ENCODE measurements at regions not wholly inside any gene's neighbourhood (a gene's known extent, or its start where the extent isn't known, plus 50 kb on each side); places are given as distances from the start of the nearest gene placed in this dataset.
"Not testable (repeated sequence)": the region's sequence is repeated elsewhere in the genome, so short reads cannot be mapped to it uniquely, and the experiment has no call there.

DNA sequence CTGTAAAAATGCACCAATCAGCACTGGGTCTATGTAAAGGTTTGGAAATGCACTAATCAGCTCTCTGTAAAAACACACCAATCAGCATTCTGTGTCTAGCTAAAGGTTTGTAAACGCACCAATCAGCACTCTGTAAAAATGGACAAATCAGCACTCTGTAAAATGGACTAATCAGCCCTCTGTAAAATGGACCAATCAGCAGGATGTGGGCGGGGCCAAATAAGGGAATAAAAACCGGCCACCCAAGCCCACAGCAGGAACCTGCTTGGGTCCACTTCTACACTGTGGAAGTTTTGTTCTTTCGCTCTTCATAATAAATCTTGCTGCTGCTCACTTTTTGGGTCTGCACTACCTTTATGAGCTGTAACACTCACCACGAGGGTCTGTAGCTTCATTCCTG is 101.0 kb downstream of the SMC2 start:
- not testable (repeated sequence) for H3K4me1 ChIP-seq (ENCODE audit: control insufficient read depth in 5 of 5, insufficient read depth in 5 of 5, low read length in 5 of 5); H3K27ac ChIP-seq (ENCODE audit: low read depth in 1 of 2, low read length in 1 of 2); H3K9me3 ChIP-seq (ENCODE audit: control insufficient read depth in 4 of 4, insufficient read depth in 3 of 4, low read length in 3 of 4); H3K36me3 ChIP-seq (ENCODE audit: control insufficient read depth in 4 of 4, insufficient read depth in 4 of 4, low read length in 4 of 4); H3K4me3 ChIP-seq; ATAC-seq (ENCODE audit: insufficient read depth, low FRiP score); H3K27me3 ChIP-seq (ENCODE audit: control insufficient read depth in 3 of 3, insufficient read depth in 3 of 3, low read length in 2 of 3); DNase-seq; H3K9ac ChIP-seq (ENCODE audit: insufficient read depth in 1 of 2, low read length in 2 of 2)
- WGBS, 2 donors: 89 to 92% methylated on average over 5 of the region's 5 CpGs

DNA sequence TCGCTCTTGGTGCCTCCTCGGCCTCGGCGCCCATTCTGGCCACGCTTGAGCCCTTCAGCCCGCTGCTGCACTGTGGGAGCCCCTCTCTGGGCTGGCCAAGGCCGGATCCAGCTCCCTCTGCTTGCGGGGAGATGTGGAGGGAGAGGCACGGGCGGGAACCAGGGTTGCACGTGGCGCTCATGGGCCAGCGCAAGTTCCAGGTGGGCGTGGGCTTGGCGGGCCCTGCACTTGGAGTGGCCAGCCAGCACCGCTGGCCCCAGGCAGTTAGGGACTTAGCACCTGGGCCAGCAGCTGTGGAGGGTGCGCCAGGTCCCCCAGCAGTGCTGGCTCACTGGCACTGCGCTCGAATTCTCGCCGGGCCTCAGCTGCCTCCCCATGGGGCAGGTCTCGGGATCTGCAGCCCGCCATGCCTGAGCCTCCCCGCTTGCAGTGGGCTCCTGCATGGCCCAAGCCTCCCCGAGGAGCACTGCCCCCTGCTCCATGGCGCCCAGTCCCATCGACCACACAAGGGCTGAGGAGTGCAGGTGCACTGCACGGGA is 106.4 kb downstream of the SMC2 start:
- H3K9me3 ChIP-seq (ENCODE audit: control insufficient read depth in 4 of 4, insufficient read depth in 3 of 4, low read length in 3 of 4): no peaks in the 10 kb centered on the region
- no peak overlapping the region for H3K9ac ChIP-seq (ENCODE audit: insufficient read depth in 1 of 2, low read length in 2 of 2)
- no peaks in the 10 kb centered on the region for H3K36me3 ChIP-seq (ENCODE audit: control insufficient read depth in 4 of 4, insufficient read depth in 4 of 4, low read length in 4 of 4)
- TF ChIP-seq, protein P1, sequence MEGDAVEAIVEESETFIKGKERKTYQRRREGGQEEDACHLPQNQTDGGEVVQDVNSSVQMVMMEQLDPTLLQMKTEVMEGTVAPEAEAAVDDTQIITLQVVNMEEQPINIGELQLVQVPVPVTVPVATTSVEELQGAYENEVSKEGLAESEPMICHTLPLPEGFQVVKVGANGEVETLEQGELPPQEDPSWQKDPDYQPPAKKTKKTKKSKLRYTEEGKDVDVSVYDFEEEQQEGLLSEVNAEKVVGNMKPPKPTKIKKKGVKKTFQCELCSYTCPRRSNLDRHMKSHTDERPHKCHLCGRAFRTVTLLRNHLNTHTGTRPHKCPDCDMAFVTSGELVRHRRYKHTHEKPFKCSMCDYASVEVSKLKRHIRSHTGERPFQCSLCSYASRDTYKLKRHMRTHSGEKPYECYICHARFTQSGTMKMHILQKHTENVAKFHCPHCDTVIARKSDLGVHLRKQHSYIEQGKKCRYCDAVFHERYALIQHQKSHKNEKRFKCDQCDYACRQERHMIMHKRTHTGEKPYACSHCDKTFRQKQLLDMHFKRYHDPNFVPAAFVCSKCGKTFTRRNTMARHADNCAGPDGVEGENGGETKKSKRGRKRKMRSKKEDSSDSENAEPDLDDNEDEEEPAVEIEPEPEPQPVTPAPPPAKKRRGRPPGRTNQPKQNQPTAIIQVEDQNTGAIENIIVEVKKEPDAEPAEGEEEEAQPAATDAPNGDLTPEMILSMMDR (IDR thresholded peaks at IDR 0.05; ENCODE audit: control extremely low read depth, extremely low read depth): no peak
- 91 to 92% methylated on average over 28 of the region's 28 CpGs for WGBS, 2 donors
- H3K4me3 ChIP-seq: no peak overlapping the region
- H3K27ac ChIP-seq (ENCODE audit: low read depth in 1 of 2, low read length in 1 of 2): no peak overlapping the region
- H3K4me1 ChIP-seq (ENCODE audit: control insufficient read depth in 5 of 5, insufficient read depth in 5 of 5, low read length in 5 of 5): no peaks in the 10 kb centered on the region
- no peak for DNase-seq
- no peak for ATAC-seq (ENCODE audit: insufficient read depth, low FRiP score)
- no peaks in the 10 kb centered on the region for H3K27me3 ChIP-seq (ENCODE audit: control insufficient read depth in 3 of 3, insufficient read depth in 3 of 3, low read length in 2 of 3)

DNA sequence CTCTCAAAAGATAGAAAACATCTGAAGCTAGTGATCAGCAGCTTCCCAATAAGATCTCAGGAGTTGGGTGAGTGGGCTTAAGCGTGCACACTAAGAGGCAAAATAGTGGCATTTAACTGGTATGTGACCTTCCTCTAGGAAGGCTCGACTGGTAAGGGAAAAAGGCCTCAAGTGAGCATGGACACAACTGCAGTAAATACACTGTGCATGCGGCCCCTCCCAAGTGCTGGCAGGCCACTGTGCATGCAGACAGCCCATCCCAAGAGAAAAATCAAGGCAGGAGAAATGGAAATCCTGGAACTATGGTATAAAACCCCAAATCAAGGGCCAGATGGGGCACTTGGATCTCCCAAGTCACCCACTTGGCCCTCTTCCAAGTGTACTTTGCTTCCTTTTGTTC is 112.7 kb downstream of the SMC2 start:
- no peak overlapping the region for H3K9ac ChIP-seq (ENCODE audit: insufficient read depth in 1 of 2, low read length in 2 of 2)
- no peaks in the 10 kb centered on the region for H3K9me3 ChIP-seq (ENCODE audit: control insufficient read depth in 4 of 4, insufficient read depth in 3 of 4, low read length in 3 of 4)
- ATAC-seq (ENCODE audit: insufficient read depth, low FRiP score) (no peak), DNase-seq (no peak)
- WGBS, 2 donors: 82 to 91% methylated on average over 3 of the region's 3 CpGs
- no peaks in the 10 kb centered on the region for H3K4me1 ChIP-seq (ENCODE audit: control insufficient read depth in 5 of 5, insufficient read depth in 5 of 5, low read length in 5 of 5)
- H3K36me3 ChIP-seq (ENCODE audit: control insufficient read depth in 4 of 4, insufficient read depth in 4 of 4, low read length in 4 of 4): no peaks in the 10 kb centered on the region
- no peak overlapping the region for H3K4me3 ChIP-seq
- no peaks in the 10 kb centered on the region for H3K27me3 ChIP-seq (ENCODE audit: control insufficient read depth in 3 of 3, insufficient read depth in 3 of 3, low read length in 2 of 3)
- no peak overlapping the region for H3K27ac ChIP-seq (ENCODE audit: low read depth in 1 of 2, low read length in 1 of 2)
- TF ChIP-seq, protein P1 (IDR thresholded peaks at IDR 0.05; ENCODE audit: control extremely low read depth, extremely low read depth): no peak

DNA sequence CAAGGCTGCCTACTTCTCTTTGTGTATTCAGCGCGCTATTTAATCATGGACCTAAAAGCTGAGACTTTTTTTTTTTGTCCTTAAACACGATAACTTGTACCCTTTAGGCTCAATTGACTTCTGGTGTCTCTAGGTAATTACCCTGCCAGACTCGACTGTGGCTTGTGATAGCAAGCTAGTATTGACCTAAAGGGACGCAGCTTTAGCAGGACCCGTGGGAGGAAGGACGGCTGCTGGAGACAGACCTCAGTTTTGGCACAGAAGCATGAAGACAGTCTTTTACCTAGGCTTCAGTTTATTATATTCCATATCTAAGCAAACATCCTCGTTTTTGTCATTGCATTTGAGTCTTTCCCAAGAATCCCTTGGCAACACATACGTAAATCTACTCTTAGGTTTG is 115.3 kb downstream of the SMC2 start:
- Histone ChIP-seq H3K27me3 (ENCODE audit: control insufficient read depth in 3 of 3, insufficient read depth in 3 of 3, low read length in 2 of 3) (no peaks in the 10 kb centered on the region), H3K4me1 (ENCODE audit: control insufficient read depth in 5 of 5, insufficient read depth in 5 of 5, low read length in 5 of 5) (no peaks in the 10 kb centered on the region), H3K36me3 (ENCODE audit: control insufficient read depth in 4 of 4, insufficient read depth in 4 of 4, low read length in 4 of 4) (no peaks in the 10 kb centered on the region), H3K9ac (ENCODE audit: insufficient read depth in 1 of 2, low read length in 2 of 2) (no peak overlapping the region), H3K27ac (ENCODE audit: low read depth in 1 of 2, low read length in 1 of 2) (no peak overlapping the region), H3K9me3 (ENCODE audit: control insufficient read depth in 4 of 4, insufficient read depth in 3 of 4, low read length in 3 of 4) (no peaks in the 10 kb centered on the region), H3K4me3 (no peak overlapping the region)
- DNase-seq (no peak), ATAC-seq (ENCODE audit: insufficient read depth, low FRiP score) (no peak)
- 83 to 89% methylated on average over 9 of the region's 9 CpGs for WGBS, 2 donors
- TF ChIP-seq, protein P1 (IDR thresholded peaks at IDR 0.05; ENCODE audit: control extremely low read depth, extremely low read depth): no peak

Measured in lung (tissue), 11 donors.